ENCODE measurements at regions not wholly inside any gene's neighbourhood (a gene's known extent, or its start where the extent isn't known, plus 50 kb on each side); places are given as distances from the start of the nearest gene placed in this dataset.

- Histone ChIP-seq H3K9me3 (ENCODE audit: control insufficient read depth in 1 of 2, insufficient read depth in 1 of 2, low read length in 2 of 2) (no peaks in the 10 kb centered on the region), H3K4me1 (ENCODE audit: insufficient read depth, low read length) (no peaks in the 10 kb centered on the region), H3K36me3 (ENCODE audit: insufficient read depth, low read length) (no peaks in the 10 kb centered on the region), H3K27me3 (ENCODE audit: control insufficient read depth in 1 of 2, insufficient read depth in 2 of 2, low read length in 2 of 2) (no peaks in the 10 kb centered on the region), H3K4me3 (ENCODE audit: low read length) (no peak overlapping the region), H3K27ac (ENCODE audit: low read depth in 1 of 2, low read length in 2 of 2) (no peak overlapping the region)
- H3K9me3 Mint-ChIP-seq, result no peaks in the 10 kb centered on the region
- H3K36me3 Mint-ChIP-seq (ENCODE audit: low read depth), result no peaks in the 10 kb centered on the region
- TF ChIP-seq CTCF (IDR thresholded peaks at IDR 0.05), result no peak
- H3K4me1 Mint-ChIP-seq (ENCODE audit: low read depth), result no peaks in the 10 kb centered on the region
- H3K27ac Mint-ChIP-seq, result no peak overlapping the region
- peaks cover 7% of the 10 kb centered on the region for H3K27me3 Mint-ChIP-seq
- ATAC-seq (ENCODE audit: poor library complexity) (no peak), DNase-seq (no peak)
- POLR2A ChIA-PET, result no interaction called here
- CTCF ChIA-PET, result no interaction called here
- intact Hi-C loops (cut with DNase I, micrococcal nuclease), result no loop called here
- no peak overlapping the region for H3K4me3 Mint-ChIP-seq
Observed at GRCh38 chr18:47710451-47710850, 220.0 kb downstream of the SMAD2 start.

- Mint-ChIP-seq H3K36me3 (ENCODE audit: low read depth) (no peaks in the 10 kb centered on the region), H3K4me1 (ENCODE audit: low read depth) (no peaks in the 10 kb centered on the region), H3K4me3 (no peak overlapping the region), H3K9me3 (no peaks in the 10 kb centered on the region), H3K27me3 (peaks cover 7% of the 10 kb centered on the region), H3K27ac (no peak overlapping the region)
- H3K36me3 ChIP-seq (ENCODE audit: insufficient read depth, low read length), result no peaks in the 10 kb centered on the region
- no peak overlapping the region for H3K27ac ChIP-seq (ENCODE audit: low read depth in 1 of 2, low read length in 2 of 2)
- intact Hi-C loops (cut with DNase I, micrococcal nuclease), result no loop called here
- H3K27me3 ChIP-seq (ENCODE audit: control insufficient read depth in 1 of 2, insufficient read depth in 2 of 2, low read length in 2 of 2), result no peaks in the 10 kb centered on the region
- DNase-seq, result no peak
- H3K4me1 ChIP-seq (ENCODE audit: insufficient read depth, low read length), result no peaks in the 10 kb centered on the region
- no peak overlapping the region for H3K4me3 ChIP-seq (ENCODE audit: low read length)
- H3K9me3 ChIP-seq (ENCODE audit: control insufficient read depth in 1 of 2, insufficient read depth in 1 of 2, low read length in 2 of 2), result no peaks in the 10 kb centered on the region
- TF ChIP-seq CTCF (IDR thresholded peaks at IDR 0.05), result no peak
- ChIA-PET POLR2A (no interaction called here), CTCF (no interaction called here)
- ATAC-seq (ENCODE audit: poor library complexity), result no peak
Observed at GRCh38 chr18:47709556-47709955, 220.9 kb downstream of the SMAD2 start.

- ChIA-PET POLR2A (no interaction called here), CTCF (no interaction called here)
- no peak overlapping the region for H3K4me3 ChIP-seq (ENCODE audit: low read length)
- H3K27me3 ChIP-seq (ENCODE audit: control insufficient read depth in 1 of 2, insufficient read depth in 2 of 2, low read length in 2 of 2), result no peaks in the 10 kb centered on the region
- Mint-ChIP-seq H3K27ac (no peak overlapping the region), H3K9me3 (no peaks in the 10 kb centered on the region), H3K27me3 (peaks cover 16% of the 10 kb centered on the region), H3K36me3 (ENCODE audit: low read depth) (no peaks in the 10 kb centered on the region), H3K4me1 (ENCODE audit: low read depth) (no peaks in the 10 kb centered on the region), H3K4me3 (no peak overlapping the region)
- intact Hi-C loops (cut with DNase I, micrococcal nuclease), result no loop called here
- ATAC-seq (ENCODE audit: poor library complexity) (no peak), DNase-seq (no peak)
- no peak for TF ChIP-seq CTCF (IDR thresholded peaks at IDR 0.05)
- no peaks in the 10 kb centered on the region for H3K9me3 ChIP-seq (ENCODE audit: control insufficient read depth in 1 of 2, insufficient read depth in 1 of 2, low read length in 2 of 2)
- no peak overlapping the region for H3K27ac ChIP-seq (ENCODE audit: low read depth in 1 of 2, low read length in 2 of 2)
- no peaks in the 10 kb centered on the region for H3K36me3 ChIP-seq (ENCODE audit: insufficient read depth, low read length)
- H3K4me1 ChIP-seq (ENCODE audit: insufficient read depth, low read length), result no peaks in the 10 kb centered on the region
Observed at GRCh38 chr18:47708206-47708605, 222.3 kb downstream of the SMAD2 start.
